Ascending aorta (tissue), 2 donors: ENCODE measurements at regions not wholly inside any gene's neighbourhood (a gene's known extent, or its start where the extent isn't known, plus 50 kb on each side); places are given as distances from the start of the nearest gene placed in this dataset.

Experiments
- DNase-seq, 2 donors: peaks; one replicate each; pipeline ENCODE4 v3.0.0-alpha.2; 2019; ENCODE audit warnings: low spot score in 2 of 2
- H3K27ac ChIP-seq, 2 donors: fragments of 200-600 bp; sonication (generic); one replicate each; pipeline ENCODE4 v1.5.1; 2016 to 2017; ENCODE audit warnings: mild to moderate bottlenecking in 1 of 2
- H3K27me3 ChIP-seq: fragments of 200-600 bp; sonication (generic); one replicate; pipeline ENCODE4 v1.5.1; 2017
- H3K36me3 ChIP-seq, 2 donors: fragments of 200-600 bp; sonication (generic); one replicate each; pipeline ENCODE4 v1.5.1; 2016
- H3K4me1 ChIP-seq, 2 donors: fragments of 200-600 bp; sonication (generic); one replicate each; pipeline ENCODE4 v1.5.1; 2016 to 2017; ENCODE audit warnings: mild to moderate bottlenecking in 1 of 2
- H3K4me3 ChIP-seq, 2 donors: fragments of 200-600 bp; sonication (generic); one replicate each; pipeline ENCODE4 v1.5.1; 2016 to 2017; ENCODE audit warnings: mild to moderate bottlenecking in 1 of 2
- H3K9me3 ChIP-seq, 2 donors: fragments of 200-600 bp; sonication (generic); one replicate each; pipeline ENCODE4 v1.5.1; 2016
- intact Hi-C: fragments of 100-400 bp; cut with DNase I; formaldehyde crosslinking; loops from one replicate; pipeline ENCODE4 v1.15.1; 2023
- TF ChIP-seq, protein P1 (sequence below), 3 experiments: fragments of 200-600 bp in 2 of 3; fragments of 450-650 bp in 1 of 3; sonication (generic) in 2 of 3; IDR thresholded peaks; one replicate each; pipeline ENCODE4 v1.5.1; 2016 to 2019; ENCODE audit warnings: antibody characterized with exemption in 3 of 3, mild to moderate bottlenecking in 1 of 3, moderate library complexity in 1 of 3

DNA sequence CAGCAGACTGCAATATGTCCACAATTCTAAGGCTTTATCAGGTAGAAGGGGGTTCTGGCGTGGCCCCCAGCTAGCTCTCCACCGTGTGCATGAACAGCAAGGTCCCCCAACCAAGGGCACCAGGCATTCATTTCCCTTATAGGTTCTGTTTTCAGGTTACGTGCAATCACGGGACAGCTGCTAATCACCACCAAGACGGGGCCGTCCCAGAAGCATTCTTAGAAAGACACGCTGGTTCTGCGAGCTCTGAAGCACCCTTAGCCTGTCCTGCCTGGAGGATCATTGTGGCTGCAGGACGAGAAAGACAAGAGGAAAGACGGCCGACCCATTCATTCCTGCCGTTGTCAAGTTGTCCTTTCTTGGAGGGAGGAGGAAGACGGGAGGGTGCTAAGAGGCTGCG is 302.9 kb downstream of the SOX9 start:
- no peak overlapping the region for H3K4me3 ChIP-seq
- H3K27ac ChIP-seq = no peak overlapping the region
- no peak for DNase-seq
- no peaks in the 10 kb centered on the region for H3K9me3 ChIP-seq
- no peaks in the 10 kb centered on the region for H3K4me1 ChIP-seq
- no peaks in the 10 kb centered on the region for H3K36me3 ChIP-seq
- intact Hi-C loops = no loop called here
- TF ChIP-seq, protein P1, sequence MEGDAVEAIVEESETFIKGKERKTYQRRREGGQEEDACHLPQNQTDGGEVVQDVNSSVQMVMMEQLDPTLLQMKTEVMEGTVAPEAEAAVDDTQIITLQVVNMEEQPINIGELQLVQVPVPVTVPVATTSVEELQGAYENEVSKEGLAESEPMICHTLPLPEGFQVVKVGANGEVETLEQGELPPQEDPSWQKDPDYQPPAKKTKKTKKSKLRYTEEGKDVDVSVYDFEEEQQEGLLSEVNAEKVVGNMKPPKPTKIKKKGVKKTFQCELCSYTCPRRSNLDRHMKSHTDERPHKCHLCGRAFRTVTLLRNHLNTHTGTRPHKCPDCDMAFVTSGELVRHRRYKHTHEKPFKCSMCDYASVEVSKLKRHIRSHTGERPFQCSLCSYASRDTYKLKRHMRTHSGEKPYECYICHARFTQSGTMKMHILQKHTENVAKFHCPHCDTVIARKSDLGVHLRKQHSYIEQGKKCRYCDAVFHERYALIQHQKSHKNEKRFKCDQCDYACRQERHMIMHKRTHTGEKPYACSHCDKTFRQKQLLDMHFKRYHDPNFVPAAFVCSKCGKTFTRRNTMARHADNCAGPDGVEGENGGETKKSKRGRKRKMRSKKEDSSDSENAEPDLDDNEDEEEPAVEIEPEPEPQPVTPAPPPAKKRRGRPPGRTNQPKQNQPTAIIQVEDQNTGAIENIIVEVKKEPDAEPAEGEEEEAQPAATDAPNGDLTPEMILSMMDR (IDR thresholded peaks at IDR 0.05) = no peak
- H3K27me3 ChIP-seq = no peaks in the 10 kb centered on the region

DNA sequence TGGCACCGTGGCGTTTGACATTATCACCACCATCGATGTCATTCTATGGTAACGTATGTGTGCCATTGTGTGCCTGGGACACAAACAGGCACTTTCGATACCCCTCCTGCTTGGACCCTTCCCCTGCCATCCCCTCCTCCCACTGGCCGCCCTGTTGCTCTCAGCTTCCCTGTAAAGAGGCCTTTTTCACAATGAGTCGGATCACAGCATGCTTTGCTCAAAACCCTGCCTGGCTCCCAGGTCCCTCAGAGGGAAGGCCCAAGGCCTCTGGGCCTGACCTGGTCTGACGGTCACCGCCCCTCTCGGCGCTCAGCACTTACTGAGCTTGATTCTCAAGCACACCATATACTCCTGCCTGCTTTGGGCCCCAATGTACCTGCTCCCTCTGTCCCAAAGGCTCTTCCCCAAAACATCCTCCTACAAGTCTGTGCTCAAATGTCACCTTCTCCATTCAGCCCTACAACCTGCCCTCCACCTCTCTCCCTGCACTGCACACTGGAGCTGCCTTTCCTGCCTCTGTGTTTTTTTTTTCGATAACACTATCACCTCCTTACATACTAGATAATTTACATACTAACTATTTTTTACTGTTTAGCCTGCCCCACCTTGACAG is 303.8 kb downstream of the SOX9 start:
- TF ChIP-seq, protein P1 (IDR thresholded peaks at IDR 0.05) = no peak
- Histone ChIP-seq H3K27me3 (no peaks in the 10 kb centered on the region), H3K9me3 (no peaks in the 10 kb centered on the region), H3K27ac (no peak overlapping the region), H3K36me3 (no peaks in the 10 kb centered on the region), H3K4me1 (no peaks in the 10 kb centered on the region), H3K4me3 (no peak overlapping the region)
- intact Hi-C loops = no loop called here
- DNase-seq = no peak

DNA sequence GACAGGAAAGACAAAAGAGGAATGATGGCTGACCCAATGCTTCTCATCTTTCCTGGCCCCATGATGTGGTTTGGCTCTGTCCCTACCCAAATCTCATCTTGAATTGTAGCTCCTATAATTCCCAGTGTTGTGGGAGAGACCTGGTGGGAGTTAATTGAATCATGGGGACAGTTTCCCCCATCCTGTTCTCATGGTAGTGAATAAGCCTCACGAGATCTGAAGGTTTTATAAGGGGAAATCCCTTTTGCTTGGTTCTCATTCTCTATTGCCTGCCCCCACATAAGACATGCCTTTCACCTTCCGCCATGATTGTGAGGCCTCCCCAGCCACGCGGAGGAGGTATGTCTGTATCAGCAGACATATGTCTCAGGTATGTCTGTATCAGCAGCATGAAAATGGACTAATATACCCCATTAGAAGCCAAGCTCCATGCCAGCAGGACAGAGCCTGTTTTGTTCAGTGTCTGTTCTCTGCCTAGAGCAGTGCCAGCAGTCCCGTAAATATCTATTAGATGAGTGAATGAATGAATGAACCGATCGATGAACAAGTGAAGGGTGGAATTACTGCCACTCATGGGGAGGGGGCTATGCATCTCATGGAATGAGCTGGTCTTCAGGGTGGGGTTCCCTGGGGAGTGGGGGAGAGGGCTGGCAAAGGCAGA is 304.4 kb downstream of the SOX9 start:
- no peak overlapping the region for H3K4me3 ChIP-seq

DNA sequence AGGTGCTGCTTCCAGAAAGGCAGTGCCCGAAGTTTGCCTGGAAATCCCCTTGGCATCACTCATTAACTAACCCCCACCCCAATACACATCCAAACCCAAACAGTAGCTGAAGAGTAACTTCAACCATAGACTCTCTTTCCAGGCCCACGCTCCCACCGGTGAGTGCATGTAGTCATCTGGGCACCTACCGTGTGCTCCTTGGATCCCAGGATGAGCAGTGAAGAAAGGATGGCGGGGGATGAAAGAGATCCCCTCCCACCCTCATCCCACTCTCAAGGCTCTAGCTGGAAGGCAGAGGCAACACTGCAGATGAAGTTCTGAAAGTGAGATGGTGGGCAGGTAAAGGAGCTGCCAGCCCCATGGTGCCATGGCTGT is 305.0 kb downstream of the SOX9 start:
- H3K4me1 ChIP-seq = no peaks in the 10 kb centered on the region
- TF ChIP-seq, protein P1 (IDR thresholded peaks at IDR 0.05) = no peak
- intact Hi-C loops = no loop called here
- no peaks in the 10 kb centered on the region for H3K27me3 ChIP-seq
- DNase-seq = no peak
- H3K36me3 ChIP-seq = no peaks in the 10 kb centered on the region
- H3K27ac ChIP-seq = no peak overlapping the region
- H3K4me3 ChIP-seq = no peak overlapping the region
- H3K9me3 ChIP-seq = no peaks in the 10 kb centered on the region

More for the DNA sequence above, 304.4 kb downstream of the SOX9 start:
- H3K27me3 ChIP-seq = no peaks in the 10 kb centered on the region
- no peak overlapping the region for H3K27ac ChIP-seq
- intact Hi-C loops = no loop called here
- H3K9me3 ChIP-seq = no peaks in the 10 kb centered on the region
- TF ChIP-seq, protein P1 (IDR thresholded peaks at IDR 0.05) = no peak
- H3K4me1 ChIP-seq = no peaks in the 10 kb centered on the region
- peak in 1 of 2 donors; percentile 50 for DNase-seq
- H3K36me3 ChIP-seq = no peaks in the 10 kb centered on the region

DNA sequence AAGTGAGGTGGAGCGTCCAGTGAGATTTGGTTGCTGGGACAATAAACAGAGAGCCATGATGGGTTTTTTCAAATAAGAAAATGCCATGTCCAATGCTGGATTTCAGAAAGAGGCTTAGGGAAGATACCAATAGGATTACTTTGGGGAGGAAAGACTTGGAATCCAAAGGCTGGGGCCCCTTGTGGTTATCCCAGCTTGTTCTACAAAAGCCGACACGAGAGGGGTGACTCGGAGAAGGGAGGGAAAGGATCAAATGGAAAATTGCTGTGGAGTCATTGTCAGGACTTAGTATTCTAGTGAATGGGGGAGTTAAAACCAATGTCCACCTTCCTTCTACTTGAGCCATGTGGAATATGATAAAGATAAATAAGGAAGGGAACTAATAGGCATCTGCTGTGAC is 305.5 kb downstream of the SOX9 start:
- H3K36me3 ChIP-seq = no peaks in the 10 kb centered on the region
- no peaks in the 10 kb centered on the region for H3K9me3 ChIP-seq
- H3K4me3 ChIP-seq = no peak overlapping the region
- intact Hi-C loops = no loop called here
- no peaks in the 10 kb centered on the region for H3K4me1 ChIP-seq
- peak in 1 of 2 donors; percentile 11 for DNase-seq
- H3K27me3 ChIP-seq = no peaks in the 10 kb centered on the region
- H3K27ac ChIP-seq = no peak overlapping the region
- TF ChIP-seq, protein P1 (IDR thresholded peaks at IDR 0.05) = no peak
